Stimulated activated CD4-positive, alpha-beta T cell treated with anti-CD3 and anti-CD28 coated beads, Interleukin-2, amount 100 ng/mL, for 24 hours (primary cell): ENCODE measurements at regions not wholly inside any gene's neighbourhood (a gene's known extent, or its start where the extent isn't known, plus 50 kb on each side); places are given as distances from the start of the nearest gene placed in this dataset.
"Not testable (repeated sequence)": the region's sequence is repeated elsewhere in the genome, so short reads cannot be mapped to it uniquely, and the experiment has no call there.

Experiments
- DNase-seq, 2 donors: peaks; one replicate each; pipeline ENCODE4 v3.0.0-alpha.2; 2020

GRCh38 chr12:5328669-5329517, 103.0 kb upstream of the NTF3 start:
- no peak for DNase-seq

- DNase-seq = no peak
Observed at GRCh38 chr12:5332551-5332950, 99.4 kb upstream of the NTF3 start.

GRCh38 chr12:5333096-5333495, 98.8 kb upstream of the NTF3 start:
- DNase-seq = no peak

- no peak for DNase-seq
Observed at GRCh38 chr12:5335069-5335468, 96.8 kb upstream of the NTF3 start.

GRCh38 chr12:5341086-5341485, 90.8 kb upstream of the NTF3 start:
- not testable (repeated sequence) for DNase-seq

- DNase-seq = no peak
Observed at GRCh38 chr12:5343711-5344110, 88.2 kb upstream of the NTF3 start.

- no peak for DNase-seq
Observed at GRCh38 chr12:5344131-5344530, 87.8 kb upstream of the NTF3 start.

GRCh38 chr12:5345534-5345933, 86.4 kb upstream of the NTF3 start:
- DNase-seq = no peak

- DNase-seq = no peak
Observed at GRCh38 chr12:5348057-5348456, 83.9 kb upstream of the NTF3 start.

GRCh38 chr12:5348491-5348890, 83.4 kb upstream of the NTF3 start:
- DNase-seq = no peak

- DNase-seq = no peak
Observed at GRCh38 chr12:5364036-5364770, 67.7 kb upstream of the NTF3 start.

- DNase-seq = no peak
Observed at GRCh38 chr12:5369298-5369697, 62.6 kb upstream of the NTF3 start.

- no peak for DNase-seq
Observed at GRCh38 chr12:5371631-5372030, 60.3 kb upstream of the NTF3 start.

GRCh38 chr12:5374713-5375112, 57.2 kb upstream of the NTF3 start:
- no peak for DNase-seq

GRCh38 chr12:5375547-5376295, 56.2 kb upstream of the NTF3 start:
- no peak for DNase-seq

- DNase-seq = no peak
Observed at GRCh38 chr12:5376591-5377207, 55.2 kb upstream of the NTF3 start.

- DNase-seq = no peak
Observed at GRCh38 chr12:5377997-5378592, 53.8 kb upstream of the NTF3 start.

- no peak for DNase-seq
Observed at GRCh38 chr12:5379749-5380496, 52.0 kb upstream of the NTF3 start.
